ENCODE measurements at regions not wholly inside any gene's neighbourhood (a gene's known extent, or its start where the extent isn't known, plus 50 kb on each side); places are given as distances from the start of the nearest gene placed in this dataset.

- TF ChIP-seq TSHZ1 (CRISPR knock-in tag; IDR thresholded peaks at IDR 0.05) (no peak), RFX5 (IDR thresholded peaks at IDR 0.05; ENCODE audit: low read depth, low read length) (no peak), MGA (IDR thresholded peaks at IDR 0.05) (no peak), MEF2A (IDR thresholded peaks at IDR 0.05; ENCODE audit: control insufficient read depth, low read depth, low read length) (no peak), POLR3G (IDR thresholded peaks at IDR 0.05; ENCODE audit: extremely low read depth, insufficient read length, insufficient replicate concordance) (no peak), HINFP (tag; conservative IDR thresholded peaks at IDR 0.05; ENCODE audit: low read depth) (no peak)
Observed at GRCh38 chr11:19332476-19332875, 91.7 kb upstream of the E2F8 start (continued).
